WTC11 (cell line): ENCODE measurements at regions not wholly inside any gene's neighbourhood (a gene's known extent, or its start where the extent isn't known, plus 50 kb on each side); places are given as distances from the start of the nearest gene placed in this dataset.

Experiments
- CREM ChIP-seq: sonication (generic); formaldehyde crosslinking; IDR thresholded peaks from 2 replicates; pipeline ENCODE4 v1.8.1; 2022; ENCODE audit warnings: mild to moderate bottlenecking, missing genetic modification reagents, moderate library complexity
- PRRX2 ChIP-seq: fragments of 250-450 bp; sonication (Bioruptor Pico); IDR thresholded peaks from 2 replicates; pipeline ENCODE4 v1.8.0; 2021; ENCODE audit warnings: mild to moderate bottlenecking
- SOX15 ChIP-seq: fragments of 250-450 bp; sonication (Bioruptor Pico); IDR thresholded peaks from 2 replicates; pipeline ENCODE4 v1.9.0; 2021; ENCODE audit warnings: mild to moderate bottlenecking
- SP1 ChIP-seq: sonication (generic); formaldehyde crosslinking; conservative IDR thresholded peaks from 2 replicates; pipeline ENCODE4 v1.8.1; 2022; ENCODE audit warnings: missing genetic modification reagents
- TEAD4 ChIP-seq: sonication (generic); formaldehyde crosslinking; IDR thresholded peaks from 2 replicates; pipeline ENCODE4 v1.8.0; 2022; ENCODE audit warnings: mild to moderate bottlenecking, missing genetic modification reagents
- TF ChIP-seq, protein P1 (sequence below): fragments of 200-600 bp; IDR thresholded peaks from 2 replicates; pipeline ENCODE4 v1.8.0; 2022; ENCODE audit warnings: antibody characterized with exemption
- TF ChIP-seq, protein P2 (sequence below): sonication (generic); formaldehyde crosslinking; IDR thresholded peaks from 2 replicates; pipeline ENCODE4 v1.8.0; 2022; ENCODE audit warnings: mild to moderate bottlenecking, missing genetic modification reagents
- TF ChIP-seq, protein P3 (sequence below): sonication (generic); formaldehyde crosslinking; IDR thresholded peaks from 2 replicates; pipeline ENCODE4 v1.8.1; 2023; ENCODE audit warnings: mild to moderate bottlenecking, missing genetic modification reagents, moderate library complexity
- TF ChIP-seq, protein P4 (sequence below): fragments of 250-450 bp; sonication (Bioruptor Pico); conservative IDR thresholded peaks from 2 replicates; pipeline ENCODE4 v1.9.0; 2021; ENCODE audit warnings: mild to moderate bottlenecking
- TF ChIP-seq, protein P5 (sequence below): sonication (generic); formaldehyde crosslinking; conservative IDR thresholded peaks from 2 replicates; pipeline ENCODE4 v1.8.1; 2022; ENCODE audit warnings: mild to moderate bottlenecking, missing genetic modification reagents

DNA sequence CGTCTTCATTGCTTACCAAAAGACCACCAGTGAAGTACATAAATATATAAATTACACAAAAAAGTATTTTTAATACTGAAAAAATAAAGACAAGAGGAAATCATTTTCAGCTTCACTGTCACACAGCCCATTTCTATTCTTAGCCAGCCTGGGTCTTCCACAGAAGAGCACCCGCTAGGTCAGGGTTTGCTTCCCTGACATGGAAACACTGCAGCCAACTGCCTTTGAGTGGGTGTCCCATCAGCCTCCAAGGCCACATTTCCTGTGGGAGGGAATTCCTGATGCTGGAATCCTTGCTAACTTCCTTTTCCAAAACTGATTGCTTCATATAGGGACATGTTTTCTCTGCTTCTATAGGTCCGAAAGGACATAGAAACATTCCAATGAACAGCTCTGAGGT is 137.8 kb upstream of the CAV2 start:
- TF ChIP-seq, protein P1, sequence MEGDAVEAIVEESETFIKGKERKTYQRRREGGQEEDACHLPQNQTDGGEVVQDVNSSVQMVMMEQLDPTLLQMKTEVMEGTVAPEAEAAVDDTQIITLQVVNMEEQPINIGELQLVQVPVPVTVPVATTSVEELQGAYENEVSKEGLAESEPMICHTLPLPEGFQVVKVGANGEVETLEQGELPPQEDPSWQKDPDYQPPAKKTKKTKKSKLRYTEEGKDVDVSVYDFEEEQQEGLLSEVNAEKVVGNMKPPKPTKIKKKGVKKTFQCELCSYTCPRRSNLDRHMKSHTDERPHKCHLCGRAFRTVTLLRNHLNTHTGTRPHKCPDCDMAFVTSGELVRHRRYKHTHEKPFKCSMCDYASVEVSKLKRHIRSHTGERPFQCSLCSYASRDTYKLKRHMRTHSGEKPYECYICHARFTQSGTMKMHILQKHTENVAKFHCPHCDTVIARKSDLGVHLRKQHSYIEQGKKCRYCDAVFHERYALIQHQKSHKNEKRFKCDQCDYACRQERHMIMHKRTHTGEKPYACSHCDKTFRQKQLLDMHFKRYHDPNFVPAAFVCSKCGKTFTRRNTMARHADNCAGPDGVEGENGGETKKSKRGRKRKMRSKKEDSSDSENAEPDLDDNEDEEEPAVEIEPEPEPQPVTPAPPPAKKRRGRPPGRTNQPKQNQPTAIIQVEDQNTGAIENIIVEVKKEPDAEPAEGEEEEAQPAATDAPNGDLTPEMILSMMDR = no peak
- TF ChIP-seq TEAD4 (CRISPR knock-in tag) = no peak
- TF ChIP-seq SP1 (CRISPR knock-in tag) = no peak
- TF ChIP-seq, protein P2, sequence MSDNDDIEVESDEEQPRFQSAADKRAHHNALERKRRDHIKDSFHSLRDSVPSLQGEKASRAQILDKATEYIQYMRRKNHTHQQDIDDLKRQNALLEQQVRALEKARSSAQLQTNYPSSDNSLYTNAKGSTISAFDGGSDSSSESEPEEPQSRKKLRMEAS = no peak
- TF ChIP-seq, protein P3, sequence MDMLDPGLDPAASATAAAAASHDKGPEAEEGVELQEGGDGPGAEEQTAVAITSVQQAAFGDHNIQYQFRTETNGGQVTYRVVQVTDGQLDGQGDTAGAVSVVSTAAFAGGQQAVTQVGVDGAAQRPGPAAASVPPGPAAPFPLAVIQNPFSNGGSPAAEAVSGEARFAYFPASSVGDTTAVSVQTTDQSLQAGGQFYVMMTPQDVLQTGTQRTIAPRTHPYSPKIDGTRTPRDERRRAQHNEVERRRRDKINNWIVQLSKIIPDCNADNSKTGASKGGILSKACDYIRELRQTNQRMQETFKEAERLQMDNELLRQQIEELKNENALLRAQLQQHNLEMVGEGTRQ (CRISPR knock-in tag) = no peak
- no peak for TF ChIP-seq SOX15 (CRISPR knock-in tag)
- TF ChIP-seq, protein P4, sequence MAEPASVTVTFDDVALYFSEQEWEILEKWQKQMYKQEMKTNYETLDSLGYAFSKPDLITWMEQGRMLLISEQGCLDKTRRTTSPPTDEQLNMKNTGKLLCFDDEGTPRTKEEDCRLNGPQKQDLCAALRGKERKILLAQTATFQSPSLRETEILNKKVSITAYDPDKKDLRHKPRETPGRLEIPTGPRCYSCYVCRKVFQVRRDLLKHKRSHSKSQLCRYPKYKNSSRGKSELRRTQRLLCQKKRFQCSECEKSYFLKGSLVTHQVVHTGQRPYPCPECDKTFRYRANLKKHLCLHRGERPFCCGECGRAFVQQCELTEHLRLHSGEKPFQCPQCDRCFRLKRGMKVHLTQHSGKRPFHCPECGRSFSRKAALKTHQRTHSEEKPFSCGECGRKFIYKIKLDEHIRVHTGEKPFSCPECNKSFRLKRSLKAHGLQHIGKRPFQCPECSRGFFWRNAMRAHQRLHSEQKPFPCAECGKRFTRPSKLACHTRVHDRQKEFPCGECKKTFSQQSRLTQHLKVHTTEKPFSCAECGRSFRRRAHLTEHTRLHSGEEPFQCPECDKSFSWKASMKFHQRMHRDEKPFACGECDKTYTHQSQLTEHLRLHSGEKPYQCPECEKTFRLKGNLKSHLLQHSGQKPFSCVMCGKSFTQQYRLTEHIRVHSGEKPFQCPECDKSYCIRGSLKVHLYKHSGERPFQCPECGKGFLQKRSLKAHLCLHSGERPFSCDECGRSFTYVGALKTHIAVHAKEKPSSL = no peak
- TF ChIP-seq, protein P5, sequence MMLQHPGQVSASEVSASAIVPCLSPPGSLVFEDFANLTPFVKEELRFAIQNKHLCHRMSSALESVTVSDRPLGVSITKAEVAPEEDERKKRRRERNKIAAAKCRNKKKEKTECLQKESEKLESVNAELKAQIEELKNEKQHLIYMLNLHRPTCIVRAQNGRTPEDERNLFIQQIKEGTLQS = no peak
- TF ChIP-seq CREM (CRISPR knock-in tag) = no peak
- no peak for TF ChIP-seq PRRX2 (CRISPR knock-in tag)
